ENCODE measurements at regions not wholly inside any gene's neighbourhood (a gene's known extent, or its start where the extent isn't known, plus 50 kb on each side); places are given as distances from the start of the nearest gene placed in this dataset.
"Not testable (repeated sequence)": the region's sequence is repeated elsewhere in the genome, so short reads cannot be mapped to it uniquely, and the experiment has no call there.

GRCh38 chr16:85279402-85279801, 167.1 kb upstream of the CIBAR2 start:
- DNase-seq, result no peak

- no peak for DNase-seq
These were observed 167.7 kb upstream of the CIBAR2 start for GRCh38 chr16:85279825-85280545.

GRCh38 chr16:85281181-85281580, 168.9 kb upstream of the CIBAR2 start:
- no peak for DNase-seq

GRCh38 chr16:85282842-85283241, 170.6 kb upstream of the CIBAR2 start:
- DNase-seq, result no peak

- DNase-seq, result no peak
These were observed 171.2 kb upstream of the CIBAR2 start for GRCh38 chr16:85283305-85284050.

- DNase-seq, result no peak
These were observed 172.0 kb upstream of the CIBAR2 start for GRCh38 chr16:85284141-85284817.

- DNase-seq, result no peak
These were observed 173.4 kb upstream of the CIBAR2 start for GRCh38 chr16:85285681-85286065.

- no peak for DNase-seq
These were observed 174.0 kb upstream of the CIBAR2 start for GRCh38 chr16:85286066-85286831.

GRCh38 chr16:85286951-85287814, 174.9 kb upstream of the CIBAR2 start:
- no peak for DNase-seq

- DNase-seq, result not testable (repeated sequence)
These were observed 175.5 kb upstream of the CIBAR2 start for GRCh38 chr16:85287815-85288109.

- no peak for DNase-seq
These were observed 176.1 kb upstream of the CIBAR2 start for GRCh38 chr16:85288341-85288868.

GRCh38 chr16:85288869-85289660, 176.8 kb upstream of the CIBAR2 start:
- DNase-seq, result no peak

GRCh38 chr16:85289760-85290625, 177.7 kb upstream of the CIBAR2 start:
- no peak for DNase-seq

GRCh38 chr16:85290626-85291301, 178.5 kb upstream of the CIBAR2 start:
- DNase-seq, result no peak

- peak in 1 of 2 experiments; percentile 38 for DNase-seq
These were observed 179.3 kb upstream of the CIBAR2 start for GRCh38 chr16:85291302-85292148.

GRCh38 chr16:85293458-85293857, 181.2 kb upstream of the CIBAR2 start:
- no peak for DNase-seq

GRCh38 chr16:85293904-85294642, 181.8 kb upstream of the CIBAR2 start:
- DNase-seq, result no peak
